AG10803 (cell line): ENCODE measurements at regions not wholly inside any gene's neighbourhood (a gene's known extent, or its start where the extent isn't known, plus 50 kb on each side); places are given as distances from the start of the nearest gene placed in this dataset.
"Not testable (repeated sequence)": the region's sequence is repeated elsewhere in the genome, so short reads cannot be mapped to it uniquely, and the experiment has no call there.

Source experiments
- DNase-seq: peaks from one replicate; pipeline ENCODE4 v3.0.0; 2010; ENCODE audit warnings: low read depth
- H3K4me3 ChIP-seq: 2 replicates; pipeline ENCODE4 v1.5.1; 2011; ENCODE audit warnings: mild to moderate bottlenecking, low read length, control low read depth
- CTCF ChIP-seq: conservative IDR thresholded peaks from 2 replicates; pipeline ENCODE4 v1.5.1; 2011; ENCODE audit warnings: mild to moderate bottlenecking, low read length, control low read depth, inconsistent platforms

- DNase-seq = no peak
- TF ChIP-seq CTCF = no peak
- H3K4me3 ChIP-seq = no peak overlapping the region
Observed at GRCh38 chr3:176619833-176620232, 577.4 kb downstream of the TBL1XR1 start.

- no peak overlapping the region for H3K4me3 ChIP-seq
- no peak for TF ChIP-seq CTCF
Observed at GRCh38 chr3:176615826-176616225, 581.5 kb downstream of the TBL1XR1 start.

GRCh38 chr3:176611703-176612102 is 585.6 kb downstream of the TBL1XR1 start:
- no peak for DNase-seq
- TF ChIP-seq CTCF = no peak
- H3K4me3 ChIP-seq = no peak overlapping the region

More at GRCh38 chr3:176615826-176616225, 581.5 kb downstream of the TBL1XR1 start:
- DNase-seq = no peak

- no peak for DNase-seq
- no peak overlapping the region for H3K4me3 ChIP-seq
- no peak for TF ChIP-seq CTCF
Observed at GRCh38 chr3:176609361-176609760, 587.9 kb downstream of the TBL1XR1 start.

- H3K4me3 ChIP-seq, DNase-seq: not testable (repeated sequence)
Observed at GRCh38 chr3:176605553-176605952, 591.7 kb downstream of the TBL1XR1 start.

- H3K4me3 ChIP-seq = no peak overlapping the region
- no peak for DNase-seq
- no peak for TF ChIP-seq CTCF
Observed at GRCh38 chr3:176595307-176595706, 602.0 kb downstream of the TBL1XR1 start.

- no peak overlapping the region for H3K4me3 ChIP-seq
- no peak for TF ChIP-seq CTCF
- DNase-seq = no peak
Observed at GRCh38 chr3:176590722-176591121, 606.6 kb downstream of the TBL1XR1 start.

GRCh38 chr3:176587089-176587488 is 610.2 kb downstream of the TBL1XR1 start:
- no peak for TF ChIP-seq CTCF
- no peak overlapping the region for H3K4me3 ChIP-seq
- DNase-seq = no peak
